Psoas muscle (tissue), 7 donors: ENCODE measurements at regions not wholly inside any gene's neighbourhood (a gene's known extent, or its start where the extent isn't known, plus 50 kb on each side); places are given as distances from the start of the nearest gene placed in this dataset.
"Not testable (repeated sequence)": the region's sequence is repeated elsewhere in the genome, so short reads cannot be mapped to it uniquely, and the experiment has no call there.

Experiments used
- ATAC-seq, 4 donors: fragments of 200-7000 bp; cut with Tn5 transposase; one replicate each; pipeline ENCODE4 v1.9.1; 2020; ENCODE audit warnings: moderate library complexity in 3 of 4, mild to moderate bottlenecking in 2 of 4
- DNase-seq, 2 donors: peaks; one replicate each; pipeline ENCODE4 v3.0.0-alpha.2; 2020
- H3K27ac ChIP-seq: fragments of 200-600 bp; one replicate; pipeline ENCODE4 v1.8.0; 2022
- H3K27me3 ChIP-seq, 3 donors: fragments of 200-600 bp in 1 of 3; one replicate each; pipeline versions ENCODE4 v1.6.1 to v1.8.0; 2013 to 2022; ENCODE audit warnings: low read length in 2 of 3, mild to moderate bottlenecking in 2 of 3, moderate library complexity in 1 of 3; ENCODE audit not compliant: insufficient read depth in 3 of 3
- H3K36me3 ChIP-seq, 2 donors: fragments of 200-600 bp in 1 of 2; one replicate each; pipeline versions ENCODE4 v1.6.1 to v1.8.0; 2013 to 2022; ENCODE audit warnings: low read depth in 1 of 2, mild to moderate bottlenecking in 1 of 2, moderate library complexity in 1 of 2; ENCODE audit not compliant: insufficient read depth in 1 of 2
- H3K4me1 ChIP-seq: fragments of 200-600 bp; one replicate; pipeline ENCODE4 v1.8.0; 2022
- H3K4me3 ChIP-seq: fragments of 200-600 bp; one replicate; pipeline ENCODE4 v1.8.0; 2022; ENCODE audit warnings: mild to moderate bottlenecking
- H3K9me3 ChIP-seq: fragments of 200-600 bp; one replicate; pipeline ENCODE4 v1.8.0; 2022
- CTCF ChIP-seq: fragments of 200-600 bp; IDR thresholded peaks from one replicate; pipeline ENCODE4 v1.8.0; 2022; ENCODE audit warnings: antibody characterized with exemption
- WGBS, 3 donors: extraction: QIAGEN DNeasy Blood & Tissue Kit; methylation state at CpG; one replicate each; pipeline versions ENCODE4 v1.1.6 to v1.1.7; 2013; 5-methylcytosine and 5-hydroxymethylcytosine counted together
- intact Hi-C, 2 donors: fragments of 100-400 bp; cut with DNase I; formaldehyde crosslinking; loops; one replicate each; pipeline versions ENCODE4 v1.11.0 to v1.14.2; 2022
- donor health status: healthy with polysubstance abuse.
- donor health status: DM: no; HTN: no; CAD: no; lungs with moderate emphysema.
- donor health status: Bipolar disorder and iron deficiency.
- donor health status: healthy.
- donor health status: DM: yes; HTN: yes; CAD: no.
- donor health status: DM: no; HTN: no; CAD: no.
- donor health status: DM: yes; HTN: yes; CAD: no.

DNA sequence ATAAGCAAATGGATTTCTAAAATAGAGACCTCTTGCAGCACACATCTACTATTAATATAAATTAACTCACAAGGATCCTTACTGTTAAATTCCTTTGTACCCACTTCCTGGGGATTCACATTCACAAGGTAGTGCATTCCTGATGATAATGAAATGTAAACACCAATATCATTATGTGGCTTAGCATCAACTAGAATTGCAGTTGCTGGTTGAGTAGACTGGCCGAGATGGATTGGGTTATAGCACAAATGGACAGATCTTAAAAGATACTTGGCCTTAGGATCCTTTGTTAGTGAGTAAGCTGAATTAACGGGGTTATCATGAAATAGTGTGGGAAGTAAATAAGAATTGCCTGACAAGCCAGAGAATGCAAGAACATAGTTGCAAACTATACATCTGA lies 369.1 kb downstream of the AEBP2 start:
- DNase-seq (no peak), ATAC-seq (no peak)
- intact Hi-C loops, result no loop called here
- Histone ChIP-seq H3K4me1 (no peaks in the 10 kb centered on the region), H3K9me3 (no peaks in the 10 kb centered on the region), H3K27me3 (no peaks in the 10 kb centered on the region), H3K36me3 (no peaks in the 10 kb centered on the region), H3K4me3 (no peak overlapping the region), H3K27ac (no peak overlapping the region)
- no peak for TF ChIP-seq CTCF
- 88 to 91% (median 89%) methylated on average over 2 of the region's 2 CpGs for WGBS, 3 donors

DNA sequence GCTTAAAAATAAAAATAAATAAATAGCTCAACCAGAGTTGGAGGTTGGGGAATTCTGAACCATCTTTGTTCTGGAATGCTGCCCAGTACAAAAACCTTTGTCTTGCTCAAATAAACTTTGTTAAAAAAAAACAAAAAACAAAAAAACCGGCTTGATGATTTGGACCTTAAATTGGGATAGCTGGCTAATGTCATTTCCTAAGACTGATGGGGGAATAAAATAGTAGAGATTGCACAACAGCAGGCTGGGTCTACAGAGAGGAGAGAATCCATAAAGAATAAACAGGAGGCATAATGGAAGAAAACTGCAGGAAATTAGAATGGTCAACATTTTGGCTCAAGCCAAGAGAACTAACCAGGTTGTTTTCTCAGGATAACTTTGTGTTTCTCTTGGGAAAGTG lies 370.9 kb downstream of the AEBP2 start:
- no peak for TF ChIP-seq CTCF
- intact Hi-C loops, result no loop called here
- Histone ChIP-seq H3K4me1 (no peaks in the 10 kb centered on the region), H3K27ac (no peak overlapping the region), H3K4me3 (no peak overlapping the region), H3K27me3 (no peaks in the 10 kb centered on the region), H3K9me3 (no peaks in the 10 kb centered on the region), H3K36me3 (no peaks in the 10 kb centered on the region)
- ATAC-seq (no peak), DNase-seq (no peak)
- WGBS, 3 donors, result 50 to 53% (median 51%) methylated on average over 1 of the region's 1 CpG

GRCh38 chr12:19811922-19812321 lies 372.6 kb downstream of the AEBP2 start:
- Histone ChIP-seq H3K27ac (no peak overlapping the region), H3K9me3 (no peaks in the 10 kb centered on the region), H3K36me3 (no peaks in the 10 kb centered on the region), H3K4me1 (no peaks in the 10 kb centered on the region), H3K4me3 (no peak overlapping the region), H3K27me3 (no peaks in the 10 kb centered on the region)
- ATAC-seq, result no peak
- DNase-seq, result no peak
- WGBS, 3 donors, result 57 to 70% (median 67%) methylated on average over 3 of the region's 3 CpGs
- TF ChIP-seq CTCF, result no peak
- intact Hi-C loops, result no loop called here

GRCh38 chr12:19819231-19819630 lies 379.9 kb downstream of the AEBP2 start:
- no peak for TF ChIP-seq CTCF
- H3K36me3 ChIP-seq, result no peaks in the 10 kb centered on the region
- no peak overlapping the region for H3K27ac ChIP-seq
- ATAC-seq (no peak), DNase-seq (no peak)
- intact Hi-C loops, result no loop called here
- no peak overlapping the region for H3K4me3 ChIP-seq
- WGBS, 3 donors, result 65 to 70% (median 68%) methylated on average over 4 of the region's 4 CpGs
- H3K4me1 ChIP-seq, result no peaks in the 10 kb centered on the region
- no peaks in the 10 kb centered on the region for H3K9me3 ChIP-seq
- H3K27me3 ChIP-seq, result no peaks in the 10 kb centered on the region

GRCh38 chr12:19822476-19822875 lies 383.2 kb downstream of the AEBP2 start:
- H3K36me3 ChIP-seq, result no peaks in the 10 kb centered on the region
- no peak for ATAC-seq
- intact Hi-C loops, result no loop called here
- no peaks in the 10 kb centered on the region for H3K4me1 ChIP-seq
- H3K27ac ChIP-seq, result no peak overlapping the region
- DNase-seq, result no peak
- H3K27me3 ChIP-seq, result no peaks in the 10 kb centered on the region
- TF ChIP-seq CTCF, result no peak
- H3K4me3 ChIP-seq, result no peak overlapping the region
- H3K9me3 ChIP-seq, result no peaks in the 10 kb centered on the region
- 84 to 89% (median 85%) methylated on average over 4 of the region's 4 CpGs for WGBS, 3 donors

GRCh38 chr12:19823326-19823725 lies 384.0 kb downstream of the AEBP2 start:
- H3K4me3 ChIP-seq, intact Hi-C loops, H3K9me3 ChIP-seq, H3K27me3 ChIP-seq, DNase-seq, H3K27ac ChIP-seq, H3K4me1 ChIP-seq, ATAC-seq, H3K36me3 ChIP-seq: not testable (repeated sequence)
- 76 to 87% (median 79%) methylated on average over 6 of the region's 6 CpGs for WGBS, 3 donors
